Uterus (tissue), 3 donors: ENCODE measurements at regions not wholly inside any gene's neighbourhood (a gene's known extent, or its start where the extent isn't known, plus 50 kb on each side); places are given as distances from the start of the nearest gene placed in this dataset.

Source experiments
- DNase-seq, 2 donors: peaks; one replicate each; pipeline ENCODE4 v3.0.0-alpha.2; 2019 to 2020
- H3K27ac ChIP-seq, 2 donors: fragments of 200-600 bp; sonication (generic); 1 replicate in 1 of 2; 2 replicates in 1 of 2; pipeline ENCODE4 v1.5.1; 2016 to 2018
- H3K27me3 ChIP-seq, 2 donors: fragments of 200-600 bp; sonication (generic); one replicate each; pipeline ENCODE4 v1.5.1; 2018 to 2019; ENCODE audit warnings: control low read depth in 1 of 2
- H3K36me3 ChIP-seq, 2 donors: fragments of 200-600 bp; sonication (generic); one replicate each; pipeline ENCODE4 v1.5.1; 2019; ENCODE audit warnings: control low read depth in 1 of 2
- H3K4me1 ChIP-seq, 2 donors: fragments of 200-600 bp; sonication (generic); one replicate each; pipeline ENCODE4 v1.5.1; 2018 to 2019; ENCODE audit warnings: control low read depth in 1 of 2
- H3K4me3 ChIP-seq, 2 donors: fragments of 200-600 bp; sonication (generic); 1 replicate in 1 of 2; 2 replicates in 1 of 2; pipeline ENCODE4 v1.5.1; 2018 to 2019; ENCODE audit warnings: mild to moderate bottlenecking in 1 of 2
- H3K9me3 ChIP-seq, 2 donors: fragments of 200-600 bp; sonication (generic); one replicate each; pipeline ENCODE4 v1.5.1; 2019; ENCODE audit warnings: control low read depth in 1 of 2
- CTCF ChIP-seq, 4 experiments: fragments of 200-600 bp in 2 of 4; fragments of 450-650 bp in 2 of 4; sonication (generic) in 2 of 4; IDR thresholded peaks; one replicate each; pipeline ENCODE4 v1.5.1; 2016 to 2019; ENCODE audit warnings: antibody characterized with exemption in 4 of 4, mild to moderate bottlenecking in 2 of 4, moderate library complexity in 1 of 4
- POLR2A ChIP-seq, 2 donors: fragments of 450-650 bp; IDR thresholded peaks; one replicate each; pipeline ENCODE4 v1.6.1; 2016; ENCODE audit warnings: antibody characterized with exemption in 2 of 2, mild to moderate bottlenecking in 1 of 2, moderate library complexity in 1 of 2
- intact Hi-C: fragments of 100-400 bp; cut with DNase I; formaldehyde crosslinking; loops from one replicate; pipeline ENCODE4 v1.15.1; 2023; ENCODE audit warnings: low total_unique reads
- donor health status: DM: yes; HTN: yes; CAD: no.

GRCh38 chr3:117762621-117763037 lies 1053.0 kb downstream of the TUSC7 start:
- Histone ChIP-seq H3K27me3 (no peaks in the 10 kb centered on the region), H3K4me3 (no peak overlapping the region), H3K27ac (peak overlapping the region in 1 of 2 donors; percentile 26), H3K9me3 (no peaks in the 10 kb centered on the region), H3K4me1 (no peaks in the 10 kb centered on the region), H3K36me3 (no peaks in the 10 kb centered on the region)
- intact Hi-C loops: no loop called here
- no peak for DNase-seq
- no peak for TF ChIP-seq CTCF (IDR thresholded peaks at IDR 0.05)
- TF ChIP-seq POLR2A (IDR thresholded peaks at IDR 0.05): no peak

DNA sequence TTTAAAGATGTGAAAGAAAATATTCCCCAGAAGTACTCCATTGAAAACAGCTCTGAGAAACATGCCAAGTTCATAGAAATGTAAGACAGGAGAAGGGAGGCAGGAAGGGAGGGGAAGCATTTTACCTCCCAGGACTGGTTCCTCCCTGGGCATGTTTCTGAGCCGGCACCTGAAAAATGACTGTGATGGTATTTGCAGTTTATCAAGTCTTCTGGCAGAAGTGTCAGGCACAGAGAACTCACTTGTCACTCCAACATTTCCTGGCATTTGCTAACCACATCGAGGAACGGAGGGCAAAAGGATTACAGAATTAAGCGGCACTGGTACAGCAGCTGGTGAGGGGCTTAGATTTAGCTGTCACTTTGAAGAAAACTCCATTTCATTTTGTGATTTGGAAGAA lies 1054.0 kb downstream of the TUSC7 start:
- TF ChIP-seq CTCF (IDR thresholded peaks at IDR 0.05): no peak
- TF ChIP-seq POLR2A (IDR thresholded peaks at IDR 0.05): no peak
- no peak overlapping the region for H3K4me3 ChIP-seq
- DNase-seq: no peak
- intact Hi-C loops: no loop called here
- H3K27me3 ChIP-seq: no peaks in the 10 kb centered on the region
- H3K4me1 ChIP-seq: no peaks in the 10 kb centered on the region
- no peaks in the 10 kb centered on the region for H3K9me3 ChIP-seq
- H3K27ac ChIP-seq: no peak overlapping the region
- H3K36me3 ChIP-seq: no peaks in the 10 kb centered on the region

- H3K36me3 ChIP-seq: no peaks in the 10 kb centered on the region
- H3K9me3 ChIP-seq: no peaks in the 10 kb centered on the region
- no peak for DNase-seq
- no peaks in the 10 kb centered on the region for H3K27me3 ChIP-seq
- intact Hi-C loops: no loop called here
- no peak overlapping the region for H3K4me3 ChIP-seq
- no peak for TF ChIP-seq CTCF (IDR thresholded peaks at IDR 0.05)
- no peak for TF ChIP-seq POLR2A (IDR thresholded peaks at IDR 0.05)
- H3K27ac ChIP-seq: no peak overlapping the region
- H3K4me1 ChIP-seq: no peaks in the 10 kb centered on the region
Measured at GRCh38 chr3:117768581-117768980, 1059.0 kb downstream of the TUSC7 start.

- TF ChIP-seq POLR2A (IDR thresholded peaks at IDR 0.05) (no peak), CTCF (IDR thresholded peaks at IDR 0.05) (no peak)
Measured at GRCh38 chr3:117774130-117774529, 1064.6 kb downstream of the TUSC7 start.

GRCh38 chr3:117786349-117786748 lies 1076.8 kb downstream of the TUSC7 start:
- H3K9me3 ChIP-seq: no peaks in the 10 kb centered on the region
- no peaks in the 10 kb centered on the region for H3K36me3 ChIP-seq
- no peak overlapping the region for H3K27ac ChIP-seq
- H3K4me3 ChIP-seq: no peak overlapping the region
- no peak for TF ChIP-seq POLR2A (IDR thresholded peaks at IDR 0.05)
- no peak for TF ChIP-seq CTCF (IDR thresholded peaks at IDR 0.05)
- H3K27me3 ChIP-seq: no peaks in the 10 kb centered on the region
- no peaks in the 10 kb centered on the region for H3K4me1 ChIP-seq
- intact Hi-C loops: no loop called here
- no peak for DNase-seq

More at GRCh38 chr3:117774130-117774529, 1064.6 kb downstream of the TUSC7 start:
- intact Hi-C loops: no loop called here
- Histone ChIP-seq H3K9me3 (no peaks in the 10 kb centered on the region), H3K27ac (no peak overlapping the region), H3K27me3 (no peaks in the 10 kb centered on the region), H3K36me3 (no peaks in the 10 kb centered on the region), H3K4me3 (no peak overlapping the region), H3K4me1 (no peaks in the 10 kb centered on the region)
- DNase-seq: no peak
